ENCODE measurements at regions not wholly inside any gene's neighbourhood (a gene's known extent, or its start where the extent isn't known, plus 50 kb on each side); places are given as distances from the start of the nearest gene placed in this dataset.

- H3K27me3 ChIP-seq (ENCODE audit: insufficient read depth, low read length), result peaks cover 3% of the 10 kb centered on the region; the same call in 1 of the 2 replicates
- no peaks in the 10 kb centered on the region for H3K9me2 ChIP-seq (ENCODE audit: low read depth, low read length)
- no peak overlapping the region for H3K4me3 ChIP-seq (ENCODE audit: low read depth, low read length, poor library complexity, severe bottlenecking)
- 0 out of 2 replicates have a peak, but pooled peaks cover 6% of the 10 kb centered on the region for H3K9me3 ChIP-seq (ENCODE audit: low read length)
- H2AFZ ChIP-seq (ENCODE audit: low read length), result no peak overlapping the region
- no peaks in the 10 kb centered on the region for H3F3A ChIP-seq (ENCODE audit: insufficient read depth, low read length)
- peaks cover 4% of the 10 kb centered on the region for H3K4me1 ChIP-seq (ENCODE audit: insufficient read depth, low read length, severe bottlenecking)
- H3K27ac ChIP-seq (ENCODE audit: low read depth, low read length, poor library complexity, severe bottlenecking), result no peak overlapping the region
- no peaks in the 10 kb centered on the region for H3K79me2 ChIP-seq (ENCODE audit: insufficient read depth, low read length)
- TF ChIP-seq EZH2 (IDR thresholded peaks at IDR 0.05; ENCODE audit: borderline replicate concordance, low read length) (no peak), CTCF (IDR thresholded peaks at IDR 0.05; ENCODE audit: low read length) (no peak)
- H3K36me3 ChIP-seq (ENCODE audit: insufficient read depth, low read length), result no peaks in the 10 kb centered on the region
- no peaks in the 10 kb centered on the region for H4K20me1 ChIP-seq (ENCODE audit: insufficient read depth, low read length)
- H3K4me2 ChIP-seq (ENCODE audit: low read length), result no peak overlapping the region
- no peak overlapping the region for H3K9ac ChIP-seq (ENCODE audit: low read length)
These were observed 182.2 kb downstream of the RPLP1 start for GRCh38 chr15:69634860-69635259.

- Histone ChIP-seq H3F3A (ENCODE audit: insufficient read depth, low read length) (no peaks in the 10 kb centered on the region), H3K9ac (ENCODE audit: low read length) (no peak overlapping the region), H2AFZ (ENCODE audit: low read length) (no peak overlapping the region), H3K9me3 (ENCODE audit: low read length) (peaks cover 13% of the 10 kb centered on the region), H3K4me3 (ENCODE audit: low read depth, low read length, poor library complexity, severe bottlenecking) (no peak overlapping the region), H3K4me1 (ENCODE audit: insufficient read depth, low read length, severe bottlenecking) (no peaks in the 10 kb centered on the region), H3K27ac (ENCODE audit: low read depth, low read length, poor library complexity, severe bottlenecking) (no peak overlapping the region), H4K20me1 (ENCODE audit: insufficient read depth, low read length) (no peaks in the 10 kb centered on the region), H3K36me3 (ENCODE audit: insufficient read depth, low read length) (no peaks in the 10 kb centered on the region), H3K9me2 (ENCODE audit: low read depth, low read length) (no peaks in the 10 kb centered on the region), H3K4me2 (ENCODE audit: low read length) (no peak overlapping the region), H3K79me2 (ENCODE audit: insufficient read depth, low read length) (no peaks in the 10 kb centered on the region), H3K27me3 (ENCODE audit: insufficient read depth, low read length) (peaks cover 3% of the 10 kb centered on the region; the same call in 1 of the 2 replicates)
- TF ChIP-seq CTCF (IDR thresholded peaks at IDR 0.05; ENCODE audit: low read length) (no peak), EZH2 (IDR thresholded peaks at IDR 0.05; ENCODE audit: borderline replicate concordance, low read length) (no peak)
These were observed 183.7 kb downstream of the RPLP1 start for GRCh38 chr15:69636169-69636915.

- H3K9me3 ChIP-seq (ENCODE audit: low read length), result peaks cover 13% of the 10 kb centered on the region
- no peaks in the 10 kb centered on the region for H3K36me3 ChIP-seq (ENCODE audit: insufficient read depth, low read length)
- no peak overlapping the region for H3K4me2 ChIP-seq (ENCODE audit: low read length)
- H3K27me3 ChIP-seq (ENCODE audit: insufficient read depth, low read length), result 0 out of 2 replicates have a peak, but pooled peaks cover under 1% of the 10 kb centered on the region
- no peak for TF ChIP-seq EZH2 (IDR thresholded peaks at IDR 0.05; ENCODE audit: borderline replicate concordance, low read length)
- TF ChIP-seq CTCF (IDR thresholded peaks at IDR 0.05; ENCODE audit: low read length), result no peak
- H3K4me1 ChIP-seq (ENCODE audit: insufficient read depth, low read length, severe bottlenecking), result no peaks in the 10 kb centered on the region
- H3F3A ChIP-seq (ENCODE audit: insufficient read depth, low read length), result no peaks in the 10 kb centered on the region
- no peaks in the 10 kb centered on the region for H4K20me1 ChIP-seq (ENCODE audit: insufficient read depth, low read length)
- no peaks in the 10 kb centered on the region for H3K9me2 ChIP-seq (ENCODE audit: low read depth, low read length)
- H3K79me2 ChIP-seq (ENCODE audit: insufficient read depth, low read length), result no peaks in the 10 kb centered on the region
- no peak overlapping the region for H2AFZ ChIP-seq (ENCODE audit: low read length)
- H3K9ac ChIP-seq (ENCODE audit: low read length), result no peak overlapping the region
- no peak overlapping the region for H3K4me3 ChIP-seq (ENCODE audit: low read depth, low read length, poor library complexity, severe bottlenecking)
- H3K27ac ChIP-seq (ENCODE audit: low read depth, low read length, poor library complexity, severe bottlenecking), result no peak overlapping the region
These were observed 185.2 kb downstream of the RPLP1 start for GRCh38 chr15:69637818-69638217.
